ENCODE measurements at regions not wholly inside any gene's neighbourhood (a gene's known extent, or its start where the extent isn't known, plus 50 kb on each side); places are given as distances from the start of the nearest gene placed in this dataset.

DNA sequence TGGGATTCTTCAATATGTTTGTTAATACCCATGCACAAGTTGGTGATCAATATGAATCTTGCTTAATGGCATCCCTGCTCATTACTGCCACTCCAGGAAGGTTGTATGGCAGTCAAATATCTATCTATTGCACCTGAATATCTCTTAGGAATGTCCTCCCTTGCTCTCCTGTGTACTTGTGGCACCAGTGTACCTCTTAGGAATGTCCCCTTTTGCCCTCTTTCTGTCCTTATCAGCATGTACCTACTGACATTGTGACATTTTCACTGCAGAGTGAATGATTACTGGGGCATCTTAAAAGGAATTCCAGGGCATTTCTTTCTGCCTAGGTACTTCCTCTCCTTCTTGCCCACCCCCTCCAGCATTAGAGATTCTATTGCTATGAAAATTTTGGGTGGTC is 163.8 kb upstream of the CENPE start:
- Mint-ChIP-seq H3K27me3 (ENCODE audit: insufficient read depth, low read depth) (peaks cover 2% of the 10 kb centered on the region), H3K4me3 (no peak overlapping the region), H3K36me3 (peaks cover 14% of the 10 kb centered on the region), H3K4me1 (peaks cover 27% of the 10 kb centered on the region), H3K9me3 (peaks cover 31% of the 10 kb centered on the region), H3K27ac (no peak overlapping the region)
- DNase-seq (ENCODE audit: low spot score): no peak
- Histone ChIP-seq H3F3A (ENCODE audit: low read depth) (peaks cover 10% of the 10 kb centered on the region), H4K20me1 (ENCODE audit: low read depth) (no peaks in the 10 kb centered on the region), H3K4me3 (no peak overlapping the region), H3K79me2 (ENCODE audit: low read depth) (no peaks in the 10 kb centered on the region), H3K36me3 (no peaks in the 10 kb centered on the region), H3K27me3 (no peaks in the 10 kb centered on the region), H3K9me3 (ENCODE audit: low read depth) (peaks cover 20% of the 10 kb centered on the region), H3K4me1 (peaks cover 29% of the 10 kb centered on the region), H3K9ac (no peak overlapping the region), H3K27ac (no peak overlapping the region), H2AFZ (replicated peaks) (no peak overlapping the region), H3K4me2 (no peak overlapping the region)
- no peak for TF ChIP-seq EZH2 (IDR thresholded peaks at IDR 0.05)
- TF ChIP-seq, protein P1, sequence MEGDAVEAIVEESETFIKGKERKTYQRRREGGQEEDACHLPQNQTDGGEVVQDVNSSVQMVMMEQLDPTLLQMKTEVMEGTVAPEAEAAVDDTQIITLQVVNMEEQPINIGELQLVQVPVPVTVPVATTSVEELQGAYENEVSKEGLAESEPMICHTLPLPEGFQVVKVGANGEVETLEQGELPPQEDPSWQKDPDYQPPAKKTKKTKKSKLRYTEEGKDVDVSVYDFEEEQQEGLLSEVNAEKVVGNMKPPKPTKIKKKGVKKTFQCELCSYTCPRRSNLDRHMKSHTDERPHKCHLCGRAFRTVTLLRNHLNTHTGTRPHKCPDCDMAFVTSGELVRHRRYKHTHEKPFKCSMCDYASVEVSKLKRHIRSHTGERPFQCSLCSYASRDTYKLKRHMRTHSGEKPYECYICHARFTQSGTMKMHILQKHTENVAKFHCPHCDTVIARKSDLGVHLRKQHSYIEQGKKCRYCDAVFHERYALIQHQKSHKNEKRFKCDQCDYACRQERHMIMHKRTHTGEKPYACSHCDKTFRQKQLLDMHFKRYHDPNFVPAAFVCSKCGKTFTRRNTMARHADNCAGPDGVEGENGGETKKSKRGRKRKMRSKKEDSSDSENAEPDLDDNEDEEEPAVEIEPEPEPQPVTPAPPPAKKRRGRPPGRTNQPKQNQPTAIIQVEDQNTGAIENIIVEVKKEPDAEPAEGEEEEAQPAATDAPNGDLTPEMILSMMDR (IDR thresholded peaks at IDR 0.05): no peak
- no peak for TF ChIP-seq EZH2phosphoT487 (IDR thresholded peaks at IDR 0.05)

DNA sequence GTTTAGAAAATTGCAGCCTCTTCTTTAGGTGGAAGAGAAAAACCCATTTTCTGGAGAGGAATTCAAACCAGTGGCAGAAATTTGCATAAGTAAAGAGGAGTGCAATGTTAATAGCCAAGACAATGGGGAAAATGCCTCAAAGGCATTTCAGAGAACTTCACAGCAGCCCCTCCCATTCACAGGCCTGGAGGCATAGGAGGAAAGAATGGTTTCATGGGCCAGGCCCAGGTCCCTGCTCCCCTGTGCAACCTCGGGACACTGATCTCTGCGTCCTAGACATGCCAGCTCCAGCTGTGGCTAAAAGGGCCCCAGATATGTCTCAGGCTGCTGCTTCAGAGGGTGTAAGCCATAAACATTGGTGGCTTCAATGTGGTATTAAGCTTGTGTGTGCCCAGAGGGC is 161.8 kb upstream of the CENPE start:
- Histone ChIP-seq H3K9ac (no peak overlapping the region), H3F3A (ENCODE audit: low read depth) (peaks cover 10% of the 10 kb centered on the region), H3K9me3 (ENCODE audit: low read depth) (peaks cover 20% of the 10 kb centered on the region), H2AFZ (replicated peaks) (no peak overlapping the region), H3K27me3 (no peaks in the 10 kb centered on the region), H3K4me2 (no peak overlapping the region), H4K20me1 (ENCODE audit: low read depth) (no peaks in the 10 kb centered on the region), H3K4me1 (peaks cover 21% of the 10 kb centered on the region), H3K36me3 (no peaks in the 10 kb centered on the region), H3K79me2 (ENCODE audit: low read depth) (no peaks in the 10 kb centered on the region), H3K27ac (no peak overlapping the region), H3K4me3 (no peak overlapping the region)
- no peak overlapping the region for H3K4me3 Mint-ChIP-seq
- TF ChIP-seq, protein P1 (IDR thresholded peaks at IDR 0.05): no peak
- TF ChIP-seq EZH2phosphoT487 (IDR thresholded peaks at IDR 0.05) (no peak), EZH2 (IDR thresholded peaks at IDR 0.05) (no peak)
- peaks cover 2% of the 10 kb centered on the region for H3K27me3 Mint-ChIP-seq (ENCODE audit: insufficient read depth, low read depth)
- H3K27ac Mint-ChIP-seq: no peak overlapping the region
- H3K9me3 Mint-ChIP-seq: peaks cover 31% of the 10 kb centered on the region
- peaks cover 14% of the 10 kb centered on the region for H3K36me3 Mint-ChIP-seq
- no peak for DNase-seq (ENCODE audit: low spot score)
- H3K4me1 Mint-ChIP-seq: peaks cover 16% of the 10 kb centered on the region

DNA sequence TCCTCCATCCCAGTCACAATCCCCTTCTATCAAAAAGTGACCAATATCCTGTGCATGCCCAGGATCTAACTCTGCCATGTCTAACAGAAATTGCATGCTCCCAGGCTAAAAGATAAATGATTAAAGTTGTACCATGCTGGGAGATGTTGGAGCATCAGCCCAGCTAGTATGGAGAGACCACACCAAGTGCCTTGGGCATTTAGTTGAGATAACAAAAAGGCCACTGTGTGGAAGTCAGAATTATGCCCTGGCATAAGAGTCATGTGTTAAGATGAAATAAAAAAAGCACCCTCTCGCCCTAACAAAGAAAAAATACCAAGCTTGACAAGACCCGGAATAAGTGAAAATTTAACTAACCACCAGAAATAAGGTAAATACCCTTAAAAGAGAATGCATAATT is 155.9 kb upstream of the CENPE start:
- no peak overlapping the region for H3K27ac ChIP-seq
- H3K9me3 ChIP-seq (ENCODE audit: low read depth): peaks cover 3% of the 10 kb centered on the region
- DNase-seq (ENCODE audit: low spot score): no peak
- H2AFZ ChIP-seq (replicated peaks): no peak overlapping the region
- H3K79me2 ChIP-seq (ENCODE audit: low read depth): no peaks in the 10 kb centered on the region
- no peaks in the 10 kb centered on the region for H3F3A ChIP-seq (ENCODE audit: low read depth)
- no peaks in the 10 kb centered on the region for H3K36me3 ChIP-seq
- peaks cover under 1% of the 10 kb centered on the region for H3K36me3 Mint-ChIP-seq
- H3K27me3 ChIP-seq: no peaks in the 10 kb centered on the region
- peaks cover 2% of the 10 kb centered on the region for H3K27me3 Mint-ChIP-seq (ENCODE audit: insufficient read depth, low read depth)
- H3K9me3 Mint-ChIP-seq: peaks cover under 1% of the 10 kb centered on the region
- H3K4me2 ChIP-seq: no peak overlapping the region
- no peak overlapping the region for H3K4me3 Mint-ChIP-seq
- H3K9ac ChIP-seq: no peak overlapping the region
- TF ChIP-seq EZH2 (IDR thresholded peaks at IDR 0.05): no peak
- no peak for TF ChIP-seq EZH2phosphoT487 (IDR thresholded peaks at IDR 0.05)
- TF ChIP-seq, protein P1 (IDR thresholded peaks at IDR 0.05): no peak
- no peaks in the 10 kb centered on the region for H3K4me1 ChIP-seq
- no peak overlapping the region for H3K4me3 ChIP-seq
- H3K4me1 Mint-ChIP-seq: no peaks in the 10 kb centered on the region
- H4K20me1 ChIP-seq (ENCODE audit: low read depth): no peaks in the 10 kb centered on the region
- no peak overlapping the region for H3K27ac Mint-ChIP-seq

All from neural progenitor cell (in vitro differentiated cells).